Thoracic aorta (tissue), 2 donors: ENCODE measurements at regions not wholly inside any gene's neighbourhood (a gene's known extent, or its start where the extent isn't known, plus 50 kb on each side); places are given as distances from the start of the nearest gene placed in this dataset.

Experiments
- ATAC-seq: fragments of 150-250 bp; one replicate; pipeline ENCODE4 v1.8.0; 2017; ENCODE audit warnings: low read depth; ENCODE audit not compliant: insufficient number of reproducible peaks, low FRiP score
- DNase-seq: peaks from one replicate; pipeline ENCODE4 v3.0.0-alpha.2; 2020; ENCODE audit warnings: low spot score
- H3K27ac ChIP-seq, 2 donors: fragments of 200-600 bp; sonication (generic); 1 replicate in 1 of 2; 2 replicates in 1 of 2; pipeline ENCODE4 v1.5.1; 2016; ENCODE audit warnings: mild to moderate bottlenecking in 2 of 2, moderate library complexity in 2 of 2
- H3K27me3 ChIP-seq: fragments of 200-600 bp; sonication (generic); replicated peaks from 2 replicates; pipeline ENCODE4 v1.6.0; 2016; ENCODE audit warnings: mild to moderate bottlenecking; ENCODE audit not compliant: insufficient read depth
- H3K36me3 ChIP-seq: fragments of 200-600 bp; sonication (generic); one replicate; pipeline ENCODE4 v1.5.1; 2016
- H3K4me1 ChIP-seq, 2 donors: fragments of 200-600 bp; sonication (generic); 1 replicate in 1 of 2; 2 replicates in 1 of 2; pipeline versions ENCODE4 v1.5.1 to v1.6.0; 2016; ENCODE audit warnings: low read depth in 2 of 2, mild to moderate bottlenecking in 1 of 2; ENCODE audit not compliant: control insufficient read depth in 1 of 2
- H3K4me3 ChIP-seq: fragments of 200-600 bp; sonication (generic); 2 replicates; pipeline ENCODE4 v1.5.1; 2016; ENCODE audit warnings: mild to moderate bottlenecking
- H3K9me3 ChIP-seq: fragments of 200-600 bp; sonication (generic); 2 replicates; pipeline ENCODE4 v1.5.1; 2016
- CTCF ChIP-seq: fragments of 200-600 bp; sonication (generic); IDR thresholded peaks from one replicate; pipeline ENCODE4 v1.5.1; 2019; ENCODE audit warnings: antibody characterized with exemption

DNA sequence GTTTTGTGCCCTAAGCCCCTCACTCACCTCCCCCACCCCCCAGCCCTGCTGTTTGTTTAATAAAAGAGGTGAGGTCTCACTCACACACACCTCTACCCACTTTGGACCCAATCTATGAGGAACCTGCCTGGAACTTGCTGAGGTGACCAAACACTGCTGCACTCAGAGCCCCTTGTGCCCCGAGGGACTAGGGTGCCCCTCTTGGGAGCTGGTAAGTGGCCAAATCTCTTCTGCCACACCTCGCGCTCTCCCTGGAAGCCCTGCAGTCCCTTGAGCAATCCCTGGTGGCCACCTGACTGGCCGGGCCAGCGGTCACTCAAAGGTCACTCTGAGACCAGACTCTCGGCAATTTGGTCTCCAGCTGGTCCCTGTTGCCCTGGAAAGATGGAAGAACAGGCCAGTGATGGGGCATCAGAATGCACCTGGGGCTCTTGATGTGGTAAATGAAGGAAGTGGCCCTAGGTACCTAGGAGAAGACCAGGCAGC is 157.2 kb downstream of the MED10 start:
- ATAC-seq (no peak), DNase-seq (no peak)
- no peak overlapping the region for H3K27ac ChIP-seq
- no peaks in the 10 kb centered on the region for H3K4me1 ChIP-seq
- no peak overlapping the region for H3K4me3 ChIP-seq
- TF ChIP-seq CTCF, result no peak
- H3K36me3 ChIP-seq, result no peaks in the 10 kb centered on the region
- no peaks in the 10 kb centered on the region for H3K9me3 ChIP-seq
- no peaks in the 10 kb centered on the region for H3K27me3 ChIP-seq

DNA sequence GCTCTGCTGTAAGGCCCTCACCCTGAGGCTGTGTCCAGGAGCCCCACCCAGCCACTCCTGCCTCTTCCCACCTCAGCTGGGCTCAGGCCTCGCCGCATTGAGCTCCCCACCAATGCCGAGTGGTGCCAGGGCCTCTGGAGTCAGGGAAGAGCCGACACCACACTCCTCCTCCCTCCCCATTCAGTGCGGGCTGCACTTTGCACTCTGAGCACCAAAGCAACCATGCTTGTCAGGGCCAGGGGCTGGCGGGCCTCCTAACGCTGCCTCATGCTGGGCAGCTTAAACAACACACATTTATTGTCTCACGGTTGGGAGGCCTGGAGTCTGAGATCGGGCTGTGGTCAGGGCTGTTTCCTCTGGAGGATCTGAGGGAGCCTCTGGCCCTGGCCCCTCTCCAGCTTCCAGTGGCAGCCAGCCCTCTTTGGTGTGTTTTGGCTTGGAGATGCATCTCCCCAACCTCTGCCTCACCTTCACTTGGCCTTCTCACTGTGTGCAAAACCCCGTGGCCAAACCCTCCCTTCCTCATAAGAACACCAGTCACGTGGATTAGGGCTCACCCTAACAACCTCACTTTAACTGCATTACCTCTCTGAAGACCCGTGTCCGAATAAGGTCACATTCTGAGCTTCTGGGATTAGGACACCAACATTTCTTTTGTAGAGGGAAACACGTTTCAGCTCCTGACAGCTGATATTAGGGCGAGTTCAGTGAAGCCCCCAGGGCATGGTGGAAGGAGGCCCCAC is 157.8 kb downstream of the MED10 start:
- Histone ChIP-seq H3K9me3 (no peaks in the 10 kb centered on the region), H3K27me3 (no peaks in the 10 kb centered on the region), H3K36me3 (no peaks in the 10 kb centered on the region), H3K4me1 (no peaks in the 10 kb centered on the region), H3K4me3 (no peak overlapping the region), H3K27ac (no peak overlapping the region)
- ATAC-seq (no peak), DNase-seq (no peak)
- TF ChIP-seq CTCF, result no peak

- no peak for TF ChIP-seq CTCF
- Histone ChIP-seq H3K36me3 (no peaks in the 10 kb centered on the region), H3K4me3 (no peak overlapping the region), H3K27me3 (no peaks in the 10 kb centered on the region), H3K4me1 (no peaks in the 10 kb centered on the region), H3K9me3 (no peaks in the 10 kb centered on the region), H3K27ac (no peak overlapping the region)
- ATAC-seq, result no peak
- DNase-seq, result no peak
These were observed 159.8 kb downstream of the MED10 start for GRCh38 chr5:6218517-6218916.

DNA sequence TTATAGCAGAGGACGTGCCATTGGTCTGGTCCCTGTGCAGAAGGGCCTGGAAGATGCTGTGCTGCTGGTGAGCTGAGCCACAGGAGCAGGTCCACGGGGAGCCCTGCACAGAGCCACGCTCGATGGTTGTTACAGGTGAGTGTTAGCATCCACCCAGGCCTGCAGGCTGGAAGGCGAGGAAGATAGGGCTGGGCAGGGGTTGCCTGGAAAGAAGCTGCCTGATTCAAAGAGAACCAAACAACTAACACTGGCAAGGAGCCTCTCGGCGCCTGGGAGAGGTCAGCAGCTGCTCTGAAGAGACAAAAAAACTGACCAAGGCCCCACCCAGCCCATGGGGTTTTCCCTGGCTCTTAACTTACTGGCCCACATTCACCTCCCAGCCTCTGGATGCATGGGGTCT is 160.2 kb downstream of the MED10 start:
- ATAC-seq (no peak), DNase-seq (no peak)
- Histone ChIP-seq H3K4me1 (no peaks in the 10 kb centered on the region), H3K27ac (no peak overlapping the region), H3K36me3 (no peaks in the 10 kb centered on the region), H3K4me3 (no peak overlapping the region), H3K27me3 (no peaks in the 10 kb centered on the region), H3K9me3 (no peaks in the 10 kb centered on the region)
- TF ChIP-seq CTCF, result no peak

- Histone ChIP-seq H3K27me3 (no peaks in the 10 kb centered on the region), H3K36me3 (no peaks in the 10 kb centered on the region), H3K27ac (no peak overlapping the region), H3K9me3 (no peaks in the 10 kb centered on the region), H3K4me3 (no peak overlapping the region), H3K4me1 (no peaks in the 10 kb centered on the region)
- DNase-seq (no peak), ATAC-seq (no peak)
- no peak for TF ChIP-seq CTCF
These were observed 161.8 kb downstream of the MED10 start for GRCh38 chr5:6216471-6217075.
